ENCODE measurements at regions not wholly inside any gene's neighbourhood (a gene's known extent, or its start where the extent isn't known, plus 50 kb on each side); places are given as distances from the start of the nearest gene placed in this dataset.

- DNase-seq, result no peak
Measured at GRCh38 chr1:213931836-213932235, 55.9 kb upstream of the PROX1 start.

- no peak for DNase-seq
Measured at GRCh38 chr1:213933336-213933735, 54.4 kb upstream of the PROX1 start.

- no peak for DNase-seq
Measured at GRCh38 chr1:213934649-213935048, 53.1 kb upstream of the PROX1 start.

GRCh38 chr1:213936571-213936970, 51.2 kb upstream of the PROX1 start:
- DNase-seq, result no peak
